Vagina (tissue), 2 donors: ENCODE measurements at regions not wholly inside any gene's neighbourhood (a gene's known extent, or its start where the extent isn't known, plus 50 kb on each side); places are given as distances from the start of the nearest gene placed in this dataset.

Experiments
- POLR2AphosphoS5 ChIP-seq, 2 donors: sonication (generic); formaldehyde crosslinking; IDR thresholded peaks; one replicate each; pipeline ENCODE4 v1.9.0; 2017; ENCODE audit warnings: antibody characterized with exemption in 2 of 2, mild to moderate bottlenecking in 2 of 2, low read depth in 1 of 2; ENCODE audit not compliant: insufficient read depth in 1 of 2
- TF ChIP-seq, protein P1 (sequence below), 3 experiments: fragments of 450-650 bp in 2 of 3; fragments of 200-600 bp in 1 of 3; sonication (generic) in 1 of 3; IDR thresholded peaks; one replicate each; pipeline ENCODE4 v1.5.1; 2017 to 2019; ENCODE audit warnings: antibody characterized with exemption in 3 of 3, mild to moderate bottlenecking in 2 of 3, moderate library complexity in 2 of 3

DNA sequence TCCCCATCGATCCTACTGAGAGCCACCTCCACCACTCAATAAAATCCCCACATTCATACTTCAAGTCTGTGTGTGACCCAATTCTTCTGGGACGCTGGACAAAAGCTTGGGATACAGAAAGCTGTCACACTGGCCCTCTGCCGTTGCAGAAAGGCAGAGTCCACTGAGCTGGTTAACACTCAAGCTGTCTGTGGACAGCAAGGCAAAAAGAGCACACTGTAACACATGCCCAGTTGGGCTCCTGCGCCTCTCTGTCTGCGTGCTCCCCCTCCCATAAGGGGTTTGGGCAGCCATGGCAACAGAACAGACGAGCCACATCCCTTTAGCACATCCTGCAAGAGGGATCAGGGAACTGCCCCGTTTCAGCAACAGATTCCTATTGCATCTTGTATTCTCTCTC is 106.9 kb upstream of the RGPD4 start:
- TF ChIP-seq, protein P1, sequence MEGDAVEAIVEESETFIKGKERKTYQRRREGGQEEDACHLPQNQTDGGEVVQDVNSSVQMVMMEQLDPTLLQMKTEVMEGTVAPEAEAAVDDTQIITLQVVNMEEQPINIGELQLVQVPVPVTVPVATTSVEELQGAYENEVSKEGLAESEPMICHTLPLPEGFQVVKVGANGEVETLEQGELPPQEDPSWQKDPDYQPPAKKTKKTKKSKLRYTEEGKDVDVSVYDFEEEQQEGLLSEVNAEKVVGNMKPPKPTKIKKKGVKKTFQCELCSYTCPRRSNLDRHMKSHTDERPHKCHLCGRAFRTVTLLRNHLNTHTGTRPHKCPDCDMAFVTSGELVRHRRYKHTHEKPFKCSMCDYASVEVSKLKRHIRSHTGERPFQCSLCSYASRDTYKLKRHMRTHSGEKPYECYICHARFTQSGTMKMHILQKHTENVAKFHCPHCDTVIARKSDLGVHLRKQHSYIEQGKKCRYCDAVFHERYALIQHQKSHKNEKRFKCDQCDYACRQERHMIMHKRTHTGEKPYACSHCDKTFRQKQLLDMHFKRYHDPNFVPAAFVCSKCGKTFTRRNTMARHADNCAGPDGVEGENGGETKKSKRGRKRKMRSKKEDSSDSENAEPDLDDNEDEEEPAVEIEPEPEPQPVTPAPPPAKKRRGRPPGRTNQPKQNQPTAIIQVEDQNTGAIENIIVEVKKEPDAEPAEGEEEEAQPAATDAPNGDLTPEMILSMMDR (IDR thresholded peaks at IDR 0.05), result no peak
- no peak for TF ChIP-seq POLR2AphosphoS5 (IDR thresholded peaks at IDR 0.05; ENCODE audit: insufficient read depth in 1 of 2, low read depth in 1 of 2)
